BJ (cell line): ENCODE measurements at regions not wholly inside any gene's neighbourhood (a gene's known extent, or its start where the extent isn't known, plus 50 kb on each side); places are given as distances from the start of the nearest gene placed in this dataset.

Experiments
- CTCF ChIA-PET: fragments of 350-600 bp; formaldehyde crosslinking; extraction: SDS; loops from one replicate; lab custom pipeline; 2021; ENCODE audit warnings: antibody characterized with exemption, inconsistent platforms; lab: Yijun Ruan, JAX
- POLR2A ChIA-PET: fragments of 300-600 bp; sonication (Branson Sonifier 250); formaldehyde crosslinking; extraction: SDS; loops from one replicate; lab custom pipeline; 2021; ENCODE audit warnings: antibody characterized with exemption; lab: Charles Lee
- DNase-seq: peaks from one replicate; pipeline ENCODE4 v3.0.0-alpha.2; 2011; ENCODE audit warnings: low read depth
- H3K27me3 ChIP-seq: 2 replicates; pipeline ENCODE4 v1.6.0; 2011; ENCODE audit warnings: low read length; ENCODE audit not compliant: control insufficient read depth, insufficient read depth
- H3K36me3 ChIP-seq: 2 replicates; pipeline ENCODE4 v1.5.1; 2011; ENCODE audit warnings: low read length; ENCODE audit not compliant: control insufficient read depth, insufficient read depth
- H3K4me3 ChIP-seq: 2 replicates; pipeline ENCODE4 v1.5.1; 2011; ENCODE audit warnings: low read depth, mild to moderate bottlenecking, control low read depth, low read length
- CTCF ChIP-seq: IDR thresholded peaks from 2 replicates; pipeline ENCODE4 v1.5.1; 2011; ENCODE audit warnings: low read depth, mild to moderate bottlenecking, control low read depth, inconsistent platforms, low read length, moderate library complexity; ENCODE audit not compliant: insufficient read depth

GRCh38 chr6:7050004-7050403 is 57.8 kb upstream of the RREB1 start:
- H3K36me3 ChIP-seq, result no peaks in the 10 kb centered on the region
- DNase-seq, result no peak
- ChIA-PET CTCF (no interaction called here), POLR2A (no interaction called here)
- H3K4me3 ChIP-seq, result no peak overlapping the region
- no peak for TF ChIP-seq CTCF
- no peaks in the 10 kb centered on the region for H3K27me3 ChIP-seq

- TF ChIP-seq CTCF, result no peak
- no peak for DNase-seq
- Histone ChIP-seq H3K36me3 (no peaks in the 10 kb centered on the region), H3K4me3 (peak overlapping the region; percentile 54), H3K27me3 (no peaks in the 10 kb centered on the region)
- ChIA-PET POLR2A (no interaction called here), CTCF (no interaction called here)
Measured at GRCh38 chr6:7050872-7051779, 56.6 kb upstream of the RREB1 start.

DNA sequence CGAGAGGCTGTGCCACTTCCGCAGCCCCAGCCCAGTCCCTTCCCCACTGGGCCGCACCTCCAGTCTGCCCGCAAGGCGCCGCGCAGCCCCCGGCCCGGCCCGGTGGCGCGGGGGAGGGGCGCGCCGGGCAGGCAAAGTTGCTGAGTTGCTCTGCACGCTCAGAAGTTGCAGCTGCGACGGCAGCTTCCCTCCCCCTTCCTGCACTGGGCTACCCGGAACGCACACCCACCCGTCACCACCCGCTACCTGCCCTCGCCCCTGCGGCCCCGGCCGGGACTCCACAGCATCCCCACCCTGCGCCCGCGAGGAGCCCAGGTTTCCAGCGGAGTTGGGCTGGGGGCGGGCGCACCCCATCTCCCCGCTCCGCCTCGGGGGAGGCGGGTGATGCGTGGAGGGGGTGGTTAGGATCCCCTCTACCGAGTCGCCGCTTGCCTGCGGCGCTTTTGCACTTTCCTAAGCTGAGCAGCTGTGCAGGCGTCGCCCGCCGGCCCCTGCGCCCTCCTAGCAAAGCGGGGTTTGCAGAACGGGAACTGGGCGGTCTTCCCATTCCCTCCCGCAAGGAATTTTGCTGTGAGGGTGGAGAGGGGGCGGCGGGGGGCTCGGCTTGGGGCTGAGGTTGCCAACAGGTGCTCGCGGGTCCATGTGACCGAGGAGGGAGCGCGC is 55.9 kb upstream of the RREB1 start:
- DNase-seq, result no peak
- POLR2A ChIA-PET, result no interaction called here
- no peaks in the 10 kb centered on the region for H3K36me3 ChIP-seq
- no peak for TF ChIP-seq CTCF
- H3K4me3 ChIP-seq, result peak overlapping the region; percentile 54
- CTCF ChIA-PET, result no interaction called here
- H3K27me3 ChIP-seq, result no peaks in the 10 kb centered on the region

- ChIA-PET CTCF (interaction anchor here (0.7 kb wide), 1 partner anchor 54 kb away, joined by 3 read pairs; no protein-coding TSS in a partner anchor), POLR2A (no interaction called here)
- TF ChIP-seq CTCF, result no peak
- Histone ChIP-seq H3K36me3 (no peaks in the 10 kb centered on the region), H3K27me3 (no peaks in the 10 kb centered on the region), H3K4me3 (peak overlapping the region; percentile 54)
- peak; percentile 19 for DNase-seq
Measured at GRCh38 chr6:7052443-7053011, 55.2 kb upstream of the RREB1 start.
